ENCODE measurements at regions not wholly inside any gene's neighbourhood (a gene's known extent, or its start where the extent isn't known, plus 50 kb on each side); places are given as distances from the start of the nearest gene placed in this dataset.
"Not testable (repeated sequence)": the region's sequence is repeated elsewhere in the genome, so short reads cannot be mapped to it uniquely, and the experiment has no call there.

DNA sequence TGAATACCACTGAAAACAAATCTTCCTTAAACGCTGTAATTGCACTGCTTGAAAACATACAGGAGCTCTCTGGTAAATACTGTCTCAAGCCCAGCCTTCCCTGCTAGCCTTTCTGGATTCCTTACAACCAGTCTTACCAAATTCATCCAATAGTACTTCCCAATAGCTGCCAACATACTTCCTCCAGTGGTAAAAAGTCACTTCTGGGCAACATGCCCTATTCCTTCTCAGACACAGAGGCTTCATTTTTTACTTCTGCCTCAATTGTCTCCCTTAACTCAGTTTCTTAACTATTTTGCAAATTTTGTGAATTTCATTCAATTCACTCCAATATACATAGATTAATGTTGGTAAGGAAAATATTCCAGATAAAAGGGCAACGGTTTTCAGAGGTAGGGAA is 166.3 kb downstream of the TBX15 start:
- Histone ChIP-seq H3K9me3 (no peaks in the 10 kb centered on the region), H3K27me3 (no peaks in the 10 kb centered on the region)
- WGBS, 2 donors, result 38 to 39% methylated on average over 2 of the region's 2 CpGs

DNA sequence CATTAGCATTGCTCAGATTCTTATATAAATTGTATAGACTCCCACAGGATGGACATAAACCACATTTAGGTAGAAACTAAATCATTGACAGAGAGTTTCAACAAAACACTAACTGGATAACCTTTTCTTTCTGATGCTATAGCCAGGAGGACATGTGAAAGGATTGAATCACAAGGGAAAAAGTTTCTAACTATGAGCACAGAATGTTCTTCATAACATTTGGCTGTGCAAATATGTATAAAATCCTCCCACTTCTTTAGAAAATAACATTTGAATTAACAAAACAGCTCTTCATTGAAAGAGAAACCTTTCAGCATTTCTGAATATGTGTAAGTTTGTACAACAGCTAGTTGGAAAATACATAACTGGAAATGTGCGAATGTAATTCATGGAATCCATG is 167.3 kb downstream of the TBX15 start:
- TF ChIP-seq POLR2A (IDR thresholded peaks at IDR 0.05) (no peak), EP300 (IDR thresholded peaks at IDR 0.05) (peak in 1 of 2 donors; percentile 30)
- TF ChIP-seq, protein P1, sequence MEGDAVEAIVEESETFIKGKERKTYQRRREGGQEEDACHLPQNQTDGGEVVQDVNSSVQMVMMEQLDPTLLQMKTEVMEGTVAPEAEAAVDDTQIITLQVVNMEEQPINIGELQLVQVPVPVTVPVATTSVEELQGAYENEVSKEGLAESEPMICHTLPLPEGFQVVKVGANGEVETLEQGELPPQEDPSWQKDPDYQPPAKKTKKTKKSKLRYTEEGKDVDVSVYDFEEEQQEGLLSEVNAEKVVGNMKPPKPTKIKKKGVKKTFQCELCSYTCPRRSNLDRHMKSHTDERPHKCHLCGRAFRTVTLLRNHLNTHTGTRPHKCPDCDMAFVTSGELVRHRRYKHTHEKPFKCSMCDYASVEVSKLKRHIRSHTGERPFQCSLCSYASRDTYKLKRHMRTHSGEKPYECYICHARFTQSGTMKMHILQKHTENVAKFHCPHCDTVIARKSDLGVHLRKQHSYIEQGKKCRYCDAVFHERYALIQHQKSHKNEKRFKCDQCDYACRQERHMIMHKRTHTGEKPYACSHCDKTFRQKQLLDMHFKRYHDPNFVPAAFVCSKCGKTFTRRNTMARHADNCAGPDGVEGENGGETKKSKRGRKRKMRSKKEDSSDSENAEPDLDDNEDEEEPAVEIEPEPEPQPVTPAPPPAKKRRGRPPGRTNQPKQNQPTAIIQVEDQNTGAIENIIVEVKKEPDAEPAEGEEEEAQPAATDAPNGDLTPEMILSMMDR (IDR thresholded peaks at IDR 0.05), result no peak
- no peak for DNase-seq (ENCODE audit: low spot score in 2 of 2)
- Histone ChIP-seq H3K36me3 (no peaks in the 10 kb centered on the region), H3K27ac (peak overlapping the region in 2 of 4 donors; percentile 2 to 65), H3K9me3 (no peaks in the 10 kb centered on the region), H3K27me3 (no peaks in the 10 kb centered on the region), H3K4me1 (peaks cover 0 to 16% (median 0%) of the 10 kb centered on the region in 4 donors), H3K4me3 (no peak overlapping the region)
- WGBS, 2 donors, result 50 to 56% methylated on average over 1 of the region's 1 CpG

More for the DNA sequence above, 166.3 kb downstream of the TBX15 start:
- peak in 1 of 2 donors; percentile 16 for DNase-seq (ENCODE audit: low spot score in 2 of 2)
- peak overlapping the region in 2 of 4 donors; percentile 6 to 21 for H3K27ac ChIP-seq
- H3K4me3 ChIP-seq, result no peak overlapping the region
- peaks cover 0 to 16% (median 0%) of the 10 kb centered on the region in 4 donors for H3K4me1 ChIP-seq
- no peak for TF ChIP-seq EP300 (IDR thresholded peaks at IDR 0.05)
- TF ChIP-seq POLR2A (IDR thresholded peaks at IDR 0.05), result no peak
- TF ChIP-seq, protein P1 (IDR thresholded peaks at IDR 0.05), result no peak
- H3K36me3 ChIP-seq, result no peaks in the 10 kb centered on the region

DNA sequence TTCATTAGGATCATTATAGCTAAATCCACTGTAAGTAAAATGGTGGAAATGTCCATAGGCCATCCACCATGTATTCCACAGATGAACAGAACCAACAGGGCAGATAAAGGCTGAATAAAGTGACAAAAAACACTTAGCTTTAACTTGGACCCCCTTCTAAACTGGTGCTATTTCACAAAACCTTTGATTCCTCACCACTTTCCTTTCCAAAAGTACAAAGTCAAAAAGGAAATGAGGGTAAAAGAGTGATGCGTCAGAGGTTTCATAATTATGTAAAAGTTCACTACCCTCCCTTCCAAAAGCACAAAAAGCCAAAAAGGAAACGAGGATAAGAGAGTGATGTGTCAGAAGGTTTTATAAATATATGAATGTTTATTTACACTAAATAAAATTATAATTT is 172.2 kb downstream of the TBX15 start:
- Histone ChIP-seq H3K36me3 (no peaks in the 10 kb centered on the region), H3K4me3 (no peak overlapping the region), H3K27me3 (no peaks in the 10 kb centered on the region), H3K4me1 (peaks cover 0 to 3% (median 1%) of the 10 kb centered on the region in 4 donors), H3K27ac (peak overlapping the region in 2 of 4 donors; percentile 67 to 70), H3K9me3 (no peaks in the 10 kb centered on the region)
- TF ChIP-seq EP300 (IDR thresholded peaks at IDR 0.05) (peak in 1 of 2 donors; percentile 28), POLR2A (IDR thresholded peaks at IDR 0.05) (no peak)
- 54 to 57% methylated on average over 2 of the region's 2 CpGs for WGBS, 2 donors
- DNase-seq (ENCODE audit: low spot score in 2 of 2), result no peak

DNA sequence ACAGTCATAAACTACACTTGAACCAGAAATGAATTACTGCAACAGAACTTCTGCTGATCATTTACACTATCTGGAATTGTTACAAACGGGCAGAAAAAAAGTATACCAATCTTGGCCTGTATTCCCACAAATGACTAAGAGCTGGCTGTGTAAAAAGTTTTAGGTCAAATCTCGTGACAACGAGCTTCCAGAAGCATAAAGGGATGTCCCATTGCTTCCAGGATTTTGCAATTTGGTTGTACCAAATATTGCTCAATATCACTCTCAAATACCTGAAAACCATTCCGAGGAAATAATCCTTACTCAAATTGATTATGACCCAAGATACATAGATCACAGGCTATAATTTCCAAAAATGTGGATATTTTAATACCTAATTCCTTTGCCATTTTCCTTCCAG is 175.6 kb downstream of the TBX15 start:
- no peak for DNase-seq (ENCODE audit: low spot score in 2 of 2)
- Histone ChIP-seq H3K4me3 (no peak overlapping the region), H3K9me3 (no peaks in the 10 kb centered on the region), H3K27ac (no peak overlapping the region), H3K27me3 (no peaks in the 10 kb centered on the region), H3K4me1 (peaks cover 0 to 3% (median 0%) of the 10 kb centered on the region in 4 donors), H3K36me3 (no peaks in the 10 kb centered on the region)
- WGBS, 2 donors, result 88 to 90% methylated on average over 4 of the region's 4 CpGs
- TF ChIP-seq, protein P1 (IDR thresholded peaks at IDR 0.05), result no peak
- no peak for TF ChIP-seq EP300 (IDR thresholded peaks at IDR 0.05)
- TF ChIP-seq POLR2A (IDR thresholded peaks at IDR 0.05), result no peak

DNA sequence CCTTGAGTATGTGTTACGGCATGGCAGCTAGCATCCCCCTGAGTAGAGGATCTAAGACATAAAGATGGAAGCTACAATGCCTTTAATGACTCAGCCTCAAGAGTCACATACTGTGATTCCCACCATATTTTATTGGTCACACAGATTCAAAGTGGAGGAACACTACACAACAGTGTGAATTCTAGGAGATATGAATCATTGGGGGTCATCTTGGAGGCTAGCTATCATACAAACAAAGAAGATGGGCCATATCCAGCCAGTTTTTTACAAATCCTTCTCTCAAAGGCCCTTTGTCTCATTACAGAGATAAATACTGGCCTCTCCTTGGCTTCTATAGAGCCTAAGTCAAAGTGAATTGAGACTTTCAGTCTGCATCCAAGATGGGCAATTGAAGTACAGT is 177.0 kb downstream of the TBX15 start:
- H3K36me3 ChIP-seq, result no peaks in the 10 kb centered on the region
- H3K9me3 ChIP-seq, result no peaks in the 10 kb centered on the region
- no peak for DNase-seq (ENCODE audit: low spot score in 2 of 2)
- H3K27ac ChIP-seq, result no peak overlapping the region
- H3K27me3 ChIP-seq, result no peaks in the 10 kb centered on the region
- WGBS, 2 donors, result 75 to 91% methylated on average over 1 of the region's 1 CpG
- TF ChIP-seq, protein P1 (IDR thresholded peaks at IDR 0.05), result no peak
- no peak for TF ChIP-seq EP300 (IDR thresholded peaks at IDR 0.05)
- TF ChIP-seq POLR2A (IDR thresholded peaks at IDR 0.05), result no peak
- H3K4me1 ChIP-seq, result peaks cover 0 to 3% (median 0%) of the 10 kb centered on the region in 4 donors
- no peak overlapping the region for H3K4me3 ChIP-seq

DNA sequence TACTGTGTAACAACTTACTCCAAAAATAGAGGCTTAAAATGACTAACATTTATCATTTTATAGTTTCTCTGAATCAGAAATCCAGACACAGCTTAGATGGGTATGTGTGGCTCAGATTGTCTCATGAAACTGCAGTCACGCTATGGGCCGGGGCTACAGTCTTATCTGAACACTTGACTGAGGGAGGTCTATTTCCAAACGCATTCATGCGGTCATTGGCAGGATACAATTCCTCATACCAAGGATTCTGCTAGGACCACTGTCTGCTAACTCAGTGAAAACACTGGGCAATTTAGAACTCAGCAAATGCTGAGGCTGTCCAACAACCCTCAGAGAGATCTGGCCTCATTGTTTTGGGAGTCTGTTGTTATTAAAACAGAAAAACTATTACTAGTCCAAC is 178.6 kb downstream of the TBX15 start:
- WGBS, 2 donors, result 84 to 86% methylated on average over 4 of the region's 4 CpGs
- Histone ChIP-seq H3K36me3 (no peaks in the 10 kb centered on the region), H3K4me1 (no peaks in the 10 kb centered on the region)

DNA sequence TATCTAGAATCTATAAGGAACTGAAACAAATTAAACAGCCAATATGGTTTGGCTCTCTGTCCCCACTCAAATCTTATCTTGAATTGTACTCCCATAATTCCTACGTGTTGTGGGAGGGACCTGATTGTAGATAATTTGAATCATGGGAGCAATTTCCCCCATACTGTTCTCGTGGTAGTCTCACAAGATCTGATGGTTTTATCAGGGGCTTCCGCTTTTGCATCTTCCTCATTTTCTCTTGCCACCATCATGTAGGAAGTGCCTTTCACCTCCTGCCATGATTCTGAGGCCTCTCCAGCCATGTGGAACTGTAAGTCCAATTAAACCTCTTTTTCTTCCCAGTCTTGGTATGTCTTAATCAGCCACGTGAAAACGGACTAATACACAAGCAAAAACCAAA is 185.0 kb downstream of the TBX15 start:
- H3K9me3 ChIP-seq; H3K27me3 ChIP-seq; H3K27ac ChIP-seq; DNase-seq (ENCODE audit: low spot score in 2 of 2); H3K4me3 ChIP-seq; H3K4me1 ChIP-seq; H3K36me3 ChIP-seq: not testable (repeated sequence)
- 83 to 90% methylated on average over 5 of the region's 5 CpGs for WGBS, 2 donors

More for the DNA sequence above, 178.6 kb downstream of the TBX15 start:
- no peak overlapping the region for H3K27ac ChIP-seq
- TF ChIP-seq POLR2A (IDR thresholded peaks at IDR 0.05) (no peak), EP300 (IDR thresholded peaks at IDR 0.05) (no peak)
- TF ChIP-seq, protein P1 (IDR thresholded peaks at IDR 0.05), result no peak
- H3K4me3 ChIP-seq, result no peak overlapping the region
- H3K27me3 ChIP-seq, result no peaks in the 10 kb centered on the region
- no peaks in the 10 kb centered on the region for H3K9me3 ChIP-seq
- DNase-seq (ENCODE audit: low spot score in 2 of 2), result no peak
